CD14-positive monocyte (primary cell): ENCODE measurements at regions not wholly inside any gene's neighbourhood (a gene's known extent, or its start where the extent isn't known, plus 50 kb on each side); places are given as distances from the start of the nearest gene placed in this dataset.

Source experiments
- DNase-seq, 3 donors: peaks; one replicate each; pipeline ENCODE4 v3.0.0-alpha.2; 2011 to 2022
- H2AFZ ChIP-seq: 2 replicates; pipeline ENCODE4 v1.6.0; 2012; ENCODE audit warnings: mild to moderate bottlenecking, low read depth, low read length, inconsistent platforms; ENCODE audit not compliant: insufficient read depth, poor library complexity, severe bottlenecking
- H3K27ac ChIP-seq, 2 donors: 1 replicate in 1 of 2; 2 replicates in 1 of 2; pipeline ENCODE4 v1.5.1; 2012 to 2013; ENCODE audit warnings: low read length in 2 of 2, control low read depth in 1 of 2, inconsistent platforms in 1 of 2, low read depth in 1 of 2, mild to moderate bottlenecking in 1 of 2
- H3K27me3 ChIP-seq, 2 donors: one replicate each; pipeline versions ENCODE4 v1.6.0 to v1.6.1; 2011 to 2013; ENCODE audit warnings: low read length in 2 of 2; ENCODE audit not compliant: control insufficient read depth in 2 of 2, insufficient read depth in 2 of 2
- H3K36me3 ChIP-seq, 2 donors: replicated peaks in 1 of 2; 1 replicate in 1 of 2; 2 replicates in 1 of 2; pipeline versions ENCODE4 v1.5.1 to v1.6.1; 2012 to 2013; ENCODE audit warnings: low read length in 2 of 2, control low read depth in 1 of 2, inconsistent platforms in 1 of 2, mild to moderate bottlenecking in 1 of 2; ENCODE audit not compliant: insufficient read depth in 2 of 2, control insufficient read depth in 1 of 2
- H3K4me1 ChIP-seq, 2 donors: 1 replicate in 1 of 2; 2 replicates in 1 of 2; pipeline versions ENCODE4 v1.5.1 to v1.6.1; 2012 to 2013; ENCODE audit warnings: low read length in 2 of 2, control low read depth in 1 of 2, inconsistent platforms in 1 of 2, mild to moderate bottlenecking in 1 of 2, moderate library complexity in 1 of 2; ENCODE audit not compliant: insufficient read depth in 2 of 2, control insufficient read depth in 1 of 2
- H3K4me2 ChIP-seq: replicated peaks from 2 replicates; pipeline ENCODE3; 2012; ENCODE audit warnings: low read length, moderate library complexity, mild to moderate bottlenecking; ENCODE audit not compliant: poor library complexity, severe bottlenecking; ENCODE audit errors: extremely low read depth
- H3K4me3 ChIP-seq, 3 experiments: fragments of 200-600 bp in 1 of 3; sonication (generic) in 1 of 3; replicated peaks in 1 of 3; 1 replicate in 2 of 3; 2 replicates in 1 of 3; pipeline ENCODE4 v1.5.1; 2011 to 2013; ENCODE audit warnings: low read length in 3 of 3, mild to moderate bottlenecking in 3 of 3, control low read depth in 2 of 3, low read depth in 2 of 3, inconsistent platforms in 1 of 3, moderate library complexity in 1 of 3
- H3K79me2 ChIP-seq: 2 replicates; pipeline ENCODE4 v1.6.0; 2012; ENCODE audit warnings: mild to moderate bottlenecking, control low read depth, inconsistent platforms, low read length, moderate library complexity; ENCODE audit not compliant: insufficient read depth
- H3K9ac ChIP-seq: 2 replicates; pipeline ENCODE4 v1.6.0; 2017; ENCODE audit warnings: low read length, mild to moderate bottlenecking; ENCODE audit not compliant: insufficient read depth, poor library complexity, severe bottlenecking
- H3K9me3 ChIP-seq, 2 donors: replicated peaks in 1 of 2; 1 replicate in 1 of 2; 2 replicates in 1 of 2; pipeline versions ENCODE4 v1.5.1 to v1.6.1; 2012 to 2013; ENCODE audit warnings: low read length in 2 of 2, control low read depth in 1 of 2; ENCODE audit not compliant: control insufficient read depth in 1 of 2, insufficient read depth in 1 of 2
- H4K20me1 ChIP-seq: 2 replicates; pipeline ENCODE4 v1.6.0; 2012; ENCODE audit warnings: mild to moderate bottlenecking, low read length, control low read depth, moderate library complexity; ENCODE audit not compliant: insufficient read depth
- H3K27ac Mint-ChIP-seq, 7 donors: one replicate each; pipeline ENCODE4 v1.8.0; 2020; ENCODE audit warnings: mild to moderate bottlenecking in 7 of 7, mixed read lengths in 7 of 7, moderate library complexity in 6 of 7, inconsistent platforms in 2 of 7
- H3K27me3 Mint-ChIP-seq, 3 donors: one replicate each; pipeline ENCODE4 v1.8.0; 2021 to 2022; ENCODE audit warnings: low read depth in 3 of 3, mild to moderate bottlenecking in 3 of 3, mixed read lengths in 3 of 3, moderate library complexity in 3 of 3, inconsistent platforms in 1 of 3
- H3K36me3 Mint-ChIP-seq, 2 donors: one replicate each; pipeline ENCODE4 v1.8.0; 2020; ENCODE audit warnings: mixed read lengths in 2 of 2, inconsistent platforms in 1 of 2, mild to moderate bottlenecking in 1 of 2
- H3K4me1 Mint-ChIP-seq: one replicate; pipeline ENCODE4 v1.8.0; 2020; ENCODE audit warnings: mild to moderate bottlenecking, mixed read lengths
- H3K4me3 Mint-ChIP-seq, 2 donors: one replicate each; pipeline ENCODE4 v1.8.0; 2020; ENCODE audit warnings: mild to moderate bottlenecking in 2 of 2, mixed read lengths in 2 of 2, moderate library complexity in 1 of 2
- H3K9me3 Mint-ChIP-seq, 7 donors: one replicate each; pipeline ENCODE4 v1.8.0; 2020 to 2022; ENCODE audit warnings: mixed read lengths in 7 of 7, mild to moderate bottlenecking in 6 of 7, moderate library complexity in 6 of 7, inconsistent platforms in 2 of 7
- WGBS: methylation state at CpG from one replicate; pipeline ENCODE4 v1.1.5; 2013; ENCODE audit warnings: missing lambda C conversion rate; ENCODE audit not compliant: insufficient coverage; 5-methylcytosine and 5-hydroxymethylcytosine counted together
- intact Hi-C, 2 donors: fragments of 100-400 bp; cut with micrococcal nuclease; formaldehyde crosslinking; loops; one replicate each; pipeline versions ENCODE4 v1.15.0 to v1.15.1; 2023
- TF ChIP-seq, protein P1 (sequence below): fragments of 200-600 bp; IDR thresholded peaks from one replicate; pipeline ENCODE4 v1.8.0; 2022; ENCODE audit warnings: antibody characterized with exemption, mild to moderate bottlenecking

- Mint-ChIP-seq H3K4me3 (no peak overlapping the region), H3K4me1 (no peaks in the 10 kb centered on the region), H3K27ac (no peak overlapping the region), H3K36me3 (no peaks in the 10 kb centered on the region), H3K9me3 (peaks cover 0 to 10% (median 3%) of the 10 kb centered on the region in 7 donors), H3K27me3 (no peaks in the 10 kb centered on the region)
- Histone ChIP-seq H3K79me2 (no peaks in the 10 kb centered on the region), H3K4me3 (no peak overlapping the region), H3K4me1 (no peaks in the 10 kb centered on the region), H4K20me1 (no peaks in the 10 kb centered on the region), H3K27me3 (no peaks in the 10 kb centered on the region), H3K36me3 (no peaks in the 10 kb centered on the region), H3K9ac (no peak overlapping the region), H2AFZ (no peak overlapping the region), H3K4me2 (no peak overlapping the region), H3K27ac (no peak overlapping the region), H3K9me3 (peaks cover 0 to 8% of the 10 kb centered on the region in 2 donors)
- no peak for DNase-seq
- intact Hi-C loops: no loop called here
- TF ChIP-seq, protein P1, sequence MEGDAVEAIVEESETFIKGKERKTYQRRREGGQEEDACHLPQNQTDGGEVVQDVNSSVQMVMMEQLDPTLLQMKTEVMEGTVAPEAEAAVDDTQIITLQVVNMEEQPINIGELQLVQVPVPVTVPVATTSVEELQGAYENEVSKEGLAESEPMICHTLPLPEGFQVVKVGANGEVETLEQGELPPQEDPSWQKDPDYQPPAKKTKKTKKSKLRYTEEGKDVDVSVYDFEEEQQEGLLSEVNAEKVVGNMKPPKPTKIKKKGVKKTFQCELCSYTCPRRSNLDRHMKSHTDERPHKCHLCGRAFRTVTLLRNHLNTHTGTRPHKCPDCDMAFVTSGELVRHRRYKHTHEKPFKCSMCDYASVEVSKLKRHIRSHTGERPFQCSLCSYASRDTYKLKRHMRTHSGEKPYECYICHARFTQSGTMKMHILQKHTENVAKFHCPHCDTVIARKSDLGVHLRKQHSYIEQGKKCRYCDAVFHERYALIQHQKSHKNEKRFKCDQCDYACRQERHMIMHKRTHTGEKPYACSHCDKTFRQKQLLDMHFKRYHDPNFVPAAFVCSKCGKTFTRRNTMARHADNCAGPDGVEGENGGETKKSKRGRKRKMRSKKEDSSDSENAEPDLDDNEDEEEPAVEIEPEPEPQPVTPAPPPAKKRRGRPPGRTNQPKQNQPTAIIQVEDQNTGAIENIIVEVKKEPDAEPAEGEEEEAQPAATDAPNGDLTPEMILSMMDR: no peak
- no CpG with 5 or more reads among the region's 5 CpGs for WGBS
Measured at GRCh38 chr6:140208286-140208685, 833.8 kb upstream of the CITED2 start.

DNA sequence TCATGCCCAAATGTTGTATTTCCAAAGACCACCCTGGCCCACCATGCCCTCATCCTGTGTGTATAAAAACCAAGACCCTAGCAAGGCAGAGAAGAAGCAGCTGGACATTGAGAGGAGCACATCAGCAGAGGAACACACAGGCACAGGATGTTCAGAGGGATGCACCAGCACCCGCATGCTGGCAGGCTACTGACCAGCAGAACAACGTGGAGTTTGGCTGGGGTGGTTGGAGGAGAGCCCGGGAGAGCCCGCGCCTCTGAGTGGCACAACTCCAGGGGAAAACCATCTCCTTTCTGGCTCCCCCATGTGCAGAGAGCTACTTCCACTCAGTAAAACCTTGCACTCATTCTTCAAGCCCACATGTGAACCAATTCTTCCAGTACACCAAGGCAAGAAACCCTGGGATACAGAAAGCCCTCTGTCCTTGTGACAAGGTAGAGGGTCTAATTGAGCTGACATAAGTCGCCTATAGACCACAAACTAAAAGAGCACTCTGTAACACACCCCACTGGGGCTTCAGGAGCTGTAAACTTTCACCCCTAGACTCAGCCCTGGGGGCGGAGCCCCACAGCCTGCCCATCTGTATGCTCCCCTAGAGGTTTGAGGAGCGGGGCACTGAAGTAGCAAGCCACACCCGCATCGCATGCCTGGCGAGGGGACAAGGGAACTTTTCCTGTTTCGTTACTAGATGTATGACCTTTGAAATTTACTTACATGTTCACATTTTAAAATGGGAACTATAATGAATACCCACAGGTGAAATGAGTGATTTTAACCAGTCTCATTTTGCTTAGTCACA, 831.5 kb upstream of the CITED2 start:
- Histone ChIP-seq H3K36me3 (no peaks in the 10 kb centered on the region), H3K27ac (no peak overlapping the region), H3K4me1 (no peaks in the 10 kb centered on the region), H3K9me3 (peaks cover 0 to 8% of the 10 kb centered on the region in 2 donors), H3K27me3 (no peaks in the 10 kb centered on the region), H3K79me2 (no peaks in the 10 kb centered on the region), H3K4me2 (no peak overlapping the region), H4K20me1 (no peaks in the 10 kb centered on the region), H3K4me3 (no peak overlapping the region), H3K9ac (no peak overlapping the region), H2AFZ (no peak overlapping the region)
- H3K9me3 Mint-ChIP-seq: peaks cover 0 to 10% (median 3%) of the 10 kb centered on the region in 7 donors
- intact Hi-C loops: no loop called here
- H3K4me1 Mint-ChIP-seq: no peaks in the 10 kb centered on the region
- no peak overlapping the region for H3K27ac Mint-ChIP-seq
- 97% methylated on average over 3 of the region's 12 CpGs for WGBS
- no peak overlapping the region for H3K4me3 Mint-ChIP-seq
- TF ChIP-seq, protein P1: no peak
- H3K36me3 Mint-ChIP-seq: no peaks in the 10 kb centered on the region
- DNase-seq: no peak
- no peaks in the 10 kb centered on the region for H3K27me3 Mint-ChIP-seq
